Suprapubic skin (tissue), 2 donors: ENCODE measurements at regions not wholly inside any gene's neighbourhood (a gene's known extent, or its start where the extent isn't known, plus 50 kb on each side); places are given as distances from the start of the nearest gene placed in this dataset.

Experiments used
- EP300 ChIP-seq: sonication (generic); formaldehyde crosslinking; IDR thresholded peaks from one replicate; pipeline ENCODE4 v1.6.1; 2017; ENCODE audit warnings: antibody characterized with exemption
- POLR2A ChIP-seq, 2 donors: fragments of 450-650 bp; IDR thresholded peaks; one replicate each; pipeline ENCODE4 v1.6.1; 2017; ENCODE audit warnings: antibody characterized with exemption in 2 of 2, mild to moderate bottlenecking in 2 of 2, moderate library complexity in 2 of 2

DNA sequence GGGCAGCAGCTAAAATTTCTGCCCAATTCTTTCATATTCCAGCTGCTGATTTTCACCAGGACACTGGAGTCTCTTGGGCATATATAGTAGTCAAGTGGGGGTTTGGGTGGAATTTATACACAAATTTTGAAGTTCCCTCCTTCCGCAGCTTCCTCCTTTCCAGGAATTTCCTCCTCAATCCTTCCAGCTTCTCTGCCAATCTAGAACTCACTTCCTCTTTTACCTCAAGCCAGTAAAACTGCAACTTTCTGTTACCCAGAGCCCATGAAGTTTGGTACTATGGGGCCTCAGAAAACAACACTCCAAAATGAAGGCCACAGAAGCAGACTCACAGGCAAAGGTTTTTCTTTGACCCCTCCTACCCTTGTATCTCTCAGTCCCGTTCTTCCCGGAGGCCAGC lies 51.7 kb upstream of the G2E3 start:
- TF ChIP-seq EP300 = no peak
- TF ChIP-seq POLR2A (IDR thresholded peaks at IDR 0.05) = no peak
